ENCODE measurements at regions not wholly inside any gene's neighbourhood (a gene's known extent, or its start where the extent isn't known, plus 50 kb on each side); places are given as distances from the start of the nearest gene placed in this dataset.

GRCh38 chr2:238505892-238506280, 79.2 kb downstream of the ASB1 start:
- Mint-ChIP-seq H3K4me3 (no peak overlapping the region), H3K4me1 (no peaks in the 10 kb centered on the region), H3K9me3 (no peaks in the 10 kb centered on the region), H3K27ac (no peak overlapping the region), H3K36me3 (ENCODE audit: low read depth) (no peaks in the 10 kb centered on the region), H3K27me3 (peaks cover 3% of the 10 kb centered on the region)
- CTCF ChIA-PET, result no interaction called here
- DNase-seq (no peak), ATAC-seq (ENCODE audit: low read depth) (no peak)
- POLR2A ChIA-PET, result no interaction called here
- intact Hi-C loops (cut with micrococcal nuclease), result no loop called here
- TF ChIP-seq CTCF (IDR thresholded peaks at IDR 0.05), result no peak

- intact Hi-C loops (cut with micrococcal nuclease), result no loop called here
- TF ChIP-seq CTCF (IDR thresholded peaks at IDR 0.05), result no peak
- DNase-seq (no peak), ATAC-seq (ENCODE audit: low read depth) (no peak)
- CTCF ChIA-PET, result no interaction called here
- Mint-ChIP-seq H3K9me3 (no peaks in the 10 kb centered on the region), H3K27me3 (peaks cover 3% of the 10 kb centered on the region), H3K4me3 (no peak overlapping the region), H3K4me1 (no peaks in the 10 kb centered on the region), H3K36me3 (ENCODE audit: low read depth) (no peaks in the 10 kb centered on the region), H3K27ac (no peak overlapping the region)
- POLR2A ChIA-PET, result no interaction called here
These were observed 79.8 kb downstream of the ASB1 start for GRCh38 chr2:238506371-238507068.

- H3K27me3 Mint-ChIP-seq, result peaks cover 3% of the 10 kb centered on the region
- no peak overlapping the region for H3K4me3 Mint-ChIP-seq
- CTCF ChIA-PET, result no interaction called here
- TF ChIP-seq CTCF (IDR thresholded peaks at IDR 0.05), result no peak
- no peak overlapping the region for H3K27ac Mint-ChIP-seq
- intact Hi-C loops (cut with micrococcal nuclease), result no loop called here
- no peak for DNase-seq
- no peaks in the 10 kb centered on the region for H3K9me3 Mint-ChIP-seq
- no peaks in the 10 kb centered on the region for H3K36me3 Mint-ChIP-seq (ENCODE audit: low read depth)
- no peaks in the 10 kb centered on the region for H3K4me1 Mint-ChIP-seq
- no peak for ATAC-seq (ENCODE audit: low read depth)
- POLR2A ChIA-PET, result no interaction called here
These were observed 81.1 kb downstream of the ASB1 start for GRCh38 chr2:238507836-238508235.

- no peaks in the 10 kb centered on the region for H3K9me3 Mint-ChIP-seq
These were observed 82.6 kb downstream of the ASB1 start for GRCh38 chr2:238509151-238509835.

More at GRCh38 chr2:238509151-238509835, 82.6 kb downstream of the ASB1 start:
- DNase-seq, result no peak
- ChIA-PET POLR2A (no interaction called here), CTCF (no interaction called here)
- no peak overlapping the region for H3K27ac Mint-ChIP-seq
- no peak for TF ChIP-seq CTCF (IDR thresholded peaks at IDR 0.05)
- H3K27me3 Mint-ChIP-seq, result peaks cover 3% of the 10 kb centered on the region
- no peak for ATAC-seq (ENCODE audit: low read depth)
- intact Hi-C loops (cut with micrococcal nuclease), result no loop called here
- no peaks in the 10 kb centered on the region for H3K4me1 Mint-ChIP-seq
- no peak overlapping the region for H3K4me3 Mint-ChIP-seq
- no peaks in the 10 kb centered on the region for H3K36me3 Mint-ChIP-seq (ENCODE audit: low read depth)
